H1 (cell line): ENCODE measurements at regions not wholly inside any gene's neighbourhood (a gene's known extent, or its start where the extent isn't known, plus 50 kb on each side); places are given as distances from the start of the nearest gene placed in this dataset.

Experiments
- CTCF ChIA-PET: fragments of 300-600 bp; sonication (Branson Sonifier 250); formaldehyde crosslinking; loops from one replicate; lab custom pipeline; 2021; ENCODE audit not compliant: partially characterized antibody; lab: Charles Lee
- POLR2A ChIA-PET: fragments of 300-600 bp; sonication (Branson Sonifier 250); formaldehyde crosslinking; loops from one replicate; lab custom pipeline; 2021; ENCODE audit warnings: inconsistent platforms; ENCODE audit not compliant: partially characterized antibody; lab: Charles Lee
- DNase-seq, 2 experiments: peaks; one replicate each; pipeline versions ENCODE4 v3.0.0 to v3.0.0-alpha.2; 2010 to 2022; ENCODE audit warnings: low spot score in 2 of 2, low read depth in 1 of 2, mixed read lengths in 1 of 2
- FAIRE-seq: peaks from 2 replicates; lab custom pipeline; 2011; peaks lifted over from hg19 to GRCh38; lab: Jason Lieb, UNC
- H2AFZ ChIP-seq: 2 replicates; pipeline ENCODE4 v1.8.1; 2012; ENCODE audit warnings: low read length, inconsistent platforms
- H2AK5ac ChIP-seq: 2 replicates; pipeline ENCODE4 v1.6.1; 2013; ENCODE audit warnings: low read depth, low read length
- H2BK120ac ChIP-seq: replicated peaks from 2 replicates; pipeline ENCODE3; 2013; ENCODE audit warnings: low read depth, low read length, inconsistent platforms
- H2BK12ac ChIP-seq: 2 replicates; pipeline ENCODE4 v1.6.1; 2013; ENCODE audit warnings: low read depth, low read length
- H2BK15ac ChIP-seq: 2 replicates; pipeline ENCODE4 v1.6.1; 2013; ENCODE audit warnings: low read length
- H2BK20ac ChIP-seq: 2 replicates; pipeline ENCODE4 v1.6.1; 2013; ENCODE audit warnings: low read length
- H2BK5ac ChIP-seq: 2 replicates; pipeline ENCODE4 v1.6.1; 2013; ENCODE audit warnings: low read depth, low read length
- H3K14ac ChIP-seq: 2 replicates; pipeline ENCODE4 v1.6.1; 2013; ENCODE audit warnings: inconsistent platforms; ENCODE audit not compliant: insufficient read length
- H3K18ac ChIP-seq: 2 replicates; pipeline ENCODE4 v1.6.1; 2013; ENCODE audit warnings: low read length; ENCODE audit errors: extremely low read depth
- H3K23ac ChIP-seq: 2 replicates; pipeline ENCODE4 v1.6.1; 2013; ENCODE audit warnings: inconsistent platforms; ENCODE audit not compliant: insufficient read length
- H3K23me2 ChIP-seq: 2 replicates; pipeline ENCODE4 v1.6.1; 2013; ENCODE audit warnings: low read depth, low read length
- H3K27ac ChIP-seq: 2 replicates; pipeline ENCODE4 v1.6.1; 2011; ENCODE audit warnings: low read depth, low read length, inconsistent platforms
- H3K27me3 ChIP-seq, 4 experiments: replicated peaks in 1 of 4; 1 replicate in 1 of 4; 2 replicates in 3 of 4; pipeline versions ENCODE4 v1.6.1 to v1.8.1; 2011 to 2013; ENCODE audit warnings: low read length in 3 of 4, mild to moderate bottlenecking in 3 of 4, inconsistent platforms in 2 of 4, mixed read lengths in 2 of 4, moderate library complexity in 1 of 4; ENCODE audit not compliant: control insufficient read depth in 3 of 4, insufficient read depth in 3 of 4; ENCODE audit errors: extremely low read depth in 1 of 4
- H3K36me3 ChIP-seq, 4 experiments: 2 replicates each; pipeline versions ENCODE4 v1.6.1 to v1.8.1; 2011 to 2013; ENCODE audit warnings: mild to moderate bottlenecking in 4 of 4, low read length in 3 of 4, moderate library complexity in 2 of 4, control low read depth in 1 of 4, inconsistent platforms in 1 of 4; ENCODE audit not compliant: insufficient read depth in 4 of 4, control insufficient read depth in 2 of 4
- H3K4ac ChIP-seq: replicated peaks from 2 replicates; pipeline ENCODE3; 2013; ENCODE audit warnings: low read length, low read depth, mixed read lengths, inconsistent platforms; ENCODE audit not compliant: insufficient read length
- H3K4me1 ChIP-seq, 4 experiments: replicated peaks in 1 of 4; 1 replicate in 1 of 4; 2 replicates in 3 of 4; pipeline versions ENCODE4 v1.6.1 to v1.8.1; 2011 to 2013; ENCODE audit warnings: low read length in 3 of 4, inconsistent platforms in 2 of 4, mixed read lengths in 1 of 4; ENCODE audit not compliant: insufficient read depth in 4 of 4, control insufficient read depth in 3 of 4
- H3K4me2 ChIP-seq, 2 experiments: 2 replicates each; pipeline versions ENCODE4 v1.6.1 to v1.8.1; 2011 to 2013; ENCODE audit warnings: low read depth in 2 of 2, low read length in 2 of 2, control low read depth in 1 of 2, inconsistent platforms in 1 of 2, mild to moderate bottlenecking in 1 of 2; ENCODE audit not compliant: insufficient read depth in 1 of 2
- H3K4me3 ChIP-seq, 4 experiments: fragments of 200-600, 300-600 bp in 1 of 4; sonication (generic), shearing (Covaris generic), sonication (Bioruptor Twin) in 1 of 4; 2 replicates each; pipeline versions ENCODE4 v1.5.1 to v1.8.1; 2011 to 2016; ENCODE audit warnings: low read length in 4 of 4, low read depth in 3 of 4, control low read depth in 2 of 4, inconsistent platforms in 2 of 4, mild to moderate bottlenecking in 2 of 4, mixed read lengths in 1 of 4, moderate library complexity in 1 of 4; ENCODE audit not compliant: insufficient read depth in 2 of 4; ENCODE audit errors: extremely low read depth in 1 of 4
- H3K56ac ChIP-seq: replicated peaks from 2 replicates; pipeline ENCODE3; 2013; ENCODE audit warnings: low read depth, mild to moderate bottlenecking, mixed read lengths, low read length, inconsistent platforms; ENCODE audit not compliant: insufficient read length
- H3K79me1 ChIP-seq: 2 replicates; pipeline ENCODE4 v1.6.1; 2013; ENCODE audit warnings: low read depth, low read length, control low read depth
- H3K79me2 ChIP-seq, 2 experiments: 2 replicates each; pipeline versions ENCODE4 v1.6.1 to v1.8.1; 2012 to 2013; ENCODE audit warnings: low read length in 2 of 2, mild to moderate bottlenecking in 2 of 2, inconsistent platforms in 1 of 2; ENCODE audit not compliant: insufficient read depth in 2 of 2, control insufficient read depth in 1 of 2
- H3K9ac ChIP-seq, 4 experiments: replicated peaks in 1 of 4; 1 replicate in 1 of 4; 2 replicates in 3 of 4; pipeline versions ENCODE4 v1.6.1 to v1.8.1; 2011 to 2013; ENCODE audit warnings: low read depth in 3 of 4, low read length in 3 of 4, control low read depth in 2 of 4, mild to moderate bottlenecking in 2 of 4, moderate library complexity in 2 of 4, inconsistent platforms in 1 of 4; ENCODE audit errors: extremely low read depth in 1 of 4
- H3K9me3 ChIP-seq, 2 experiments: 2 replicates each; pipeline versions ENCODE4 v1.6.1 to v1.8.1; 2012 to 2013; ENCODE audit warnings: mild to moderate bottlenecking in 2 of 2, moderate library complexity in 2 of 2, control low read depth in 1 of 2, inconsistent platforms in 1 of 2, low read depth in 1 of 2, low read length in 1 of 2, mixed read lengths in 1 of 2; ENCODE audit not compliant: insufficient read depth in 2 of 2
- H4K20me1 ChIP-seq, 2 experiments: replicated peaks in 1 of 2; 2 replicates each; pipeline versions ENCODE3 to v1.8.1; 2011 to 2013; ENCODE audit warnings: inconsistent platforms in 2 of 2, low read length in 2 of 2, mild to moderate bottlenecking in 1 of 2; ENCODE audit not compliant: insufficient read depth in 2 of 2, control insufficient read depth in 1 of 2
- H4K5ac ChIP-seq: 2 replicates; pipeline ENCODE4 v1.6.1; 2013; ENCODE audit warnings: low read length, low read depth, mixed read lengths, inconsistent platforms; ENCODE audit not compliant: insufficient read length
- H4K8ac ChIP-seq: 2 replicates; pipeline ENCODE4 v1.8.0; 2013; ENCODE audit warnings: mild to moderate bottlenecking, moderate library complexity, low read length, inconsistent platforms; ENCODE audit not compliant: insufficient read depth; ENCODE audit errors: extremely low read depth
- H4K91ac ChIP-seq: replicated peaks from 2 replicates; pipeline ENCODE3; 2013; ENCODE audit warnings: low read length, mixed read lengths, inconsistent platforms; ENCODE audit not compliant: insufficient read length
- BRCA1 ChIP-seq: IDR thresholded peaks from 2 replicates; pipeline ENCODE4 v1.6.1; 2012; ENCODE audit warnings: low read depth, low read length, improper control_type of control experiment
- CBX5 ChIP-seq: fragments of 300-800, 300-1000 bp; sonication (generic); IDR thresholded peaks from 2 replicates; pipeline ENCODE4 v1.7.1; 2016; ENCODE audit warnings: antibody characterized with exemption, low read length, low read depth
- CHD2 ChIP-seq: IDR thresholded peaks from 2 replicates; pipeline ENCODE4 v1.6.1; 2012; ENCODE audit warnings: low read length, improper control_type of control experiment
- GABPA ChIP-seq: IDR thresholded peaks from 2 replicates; pipeline ENCODE4 v1.6.1; 2011; ENCODE audit warnings: mild to moderate bottlenecking, low read length, moderate library complexity, borderline replicate concordance; ENCODE audit not compliant: insufficient read depth
- HDAC2 ChIP-seq, 2 experiments: fragments of 300-600 bp in 1 of 2; sonication (generic) in 1 of 2; IDR thresholded peaks; 2 replicates each; pipeline ENCODE4 v1.6.1; 2011 to 2012; ENCODE audit warnings: low read depth in 2 of 2, low read length in 2 of 2, mild to moderate bottlenecking in 2 of 2, moderate library complexity in 2 of 2, borderline replicate concordance in 1 of 2, inconsistent platforms in 1 of 2
- MAX ChIP-seq: IDR thresholded peaks from 2 replicates; pipeline ENCODE4 v1.6.1; 2012; ENCODE audit warnings: inconsistent platforms
- POLR2AphosphoS5 ChIP-seq: IDR thresholded peaks from 2 replicates; pipeline ENCODE4 v1.6.1; 2011; ENCODE audit warnings: low read depth, low read length
- POU5F1 ChIP-seq: IDR thresholded peaks from 2 replicates; pipeline ENCODE4 v1.6.1; 2011; ENCODE audit warnings: low read depth, mild to moderate bottlenecking, low read length, moderate library complexity
- SIN3A ChIP-seq, 2 experiments: IDR thresholded peaks in 1 of 2; conservative IDR thresholded peaks in 1 of 2; 2 replicates each; pipeline ENCODE4 v1.6.1; 2011 to 2012; ENCODE audit warnings: low read length in 2 of 2, improper control_type of control experiment in 1 of 2, low read depth in 1 of 2, mild to moderate bottlenecking in 1 of 2
- SUZ12 ChIP-seq: fragments of 200-600 bp; sonication (generic); IDR thresholded peaks from 2 replicates; pipeline ENCODE4 v1.6.1; 2012; ENCODE audit warnings: mild to moderate bottlenecking, inconsistent platforms, low read length, moderate library complexity, mixed read lengths
- TAF1 ChIP-seq: IDR thresholded peaks from 2 replicates; pipeline ENCODE4 v1.6.1; 2011; ENCODE audit warnings: mild to moderate bottlenecking, low read depth, low read length
- TEAD4 ChIP-seq: IDR thresholded peaks from 2 replicates; pipeline ENCODE4 v1.6.1; 2012; ENCODE audit warnings: low read depth, low read length, inconsistent platforms, mixed read lengths
- WGBS, 2 experiments: shearing (Covaris generic) in 1 of 2; methylation state at CpG; one replicate each; pipeline versions ENCODE4 v1.1.6 to v1.1.7; 2013 to 2015; ENCODE audit warnings: low lambda C conversion rate in 2 of 2, mixed read lengths in 2 of 2, inconsistent platforms in 1 of 2, low coverage in 1 of 2, missing lambda C conversion rate in 1 of 2; ENCODE audit not compliant: insufficient replicate concordance in 2 of 2, insufficient coverage in 1 of 2, insufficient read length in 1 of 2; ENCODE audit errors: extremely low coverage in 1 of 2, missing lambda C conversion rate in 1 of 2; 5-methylcytosine and 5-hydroxymethylcytosine counted together

GRCh38 chr4:115923152-115923551 lies 809.7 kb upstream of the NDST4 start:
- FAIRE-seq = no peak
- no peaks in the 10 kb centered on the region for H3K79me1 ChIP-seq

More at GRCh38 chr4:115923152-115923551, 809.7 kb upstream of the NDST4 start:
- no peak for DNase-seq
- Histone ChIP-seq H2BK120ac (no peak overlapping the region), H2AK5ac (no peak overlapping the region), H3K36me3 (no peaks in the 10 kb centered on the region), H3K4me1 (no peaks in the 10 kb centered on the region; a peak in 2 of 7 replicates), H3K23ac (no peak overlapping the region), H3K4me2 (no peak overlapping the region)
- 94% methylated on average over 1 of the region's 1 CpG; no CpG with 5 or more reads in 1 of the 2 experiments for WGBS, 2 experiments
- TF ChIP-seq POU5F1 (no peak), SUZ12 (no peak), TAF1 (no peak), MAX (no peak), GABPA (no peak), HDAC2 (IDR thresholded peaks at IDR 0.05; ENCODE audit: borderline replicate concordance in 1 of 2, low read depth in 2 of 2, low read length in 2 of 2) (no peak), TEAD4 (no peak), CBX5 (no peak), POLR2AphosphoS5 (no peak), SIN3A (conservative IDR thresholded peaks at IDR 0.05 in 1 of 2, IDR thresholded peaks at IDR 0.05 in 1 of 2; ENCODE audit: low read depth in 1 of 2, low read length in 2 of 2) (no peak), BRCA1 (no peak), CHD2 (no peak)
- TF ChIP-seq, all 59 proteins: peak for 0
- Histone ChIP-seq H3K14ac (no peak overlapping the region), H3K27me3 (no peaks in the 10 kb centered on the region), H4K8ac (no peak overlapping the region), H3K56ac (no peak overlapping the region), H3K4me3 (no peak overlapping the region), H3K4ac (no peak overlapping the region), H2BK15ac (no peak overlapping the region), H3K27ac (no peak overlapping the region), H3K9ac (no peak overlapping the region), H2BK20ac (no peak overlapping the region), H2BK5ac (no peak overlapping the region), H2BK12ac (no peak overlapping the region), H3K9me3 (peaks cover 0 to 3% of the 10 kb centered on the region in 2 experiments; a peak in 1 of 4 replicates), H4K5ac (no peak overlapping the region), H2AFZ (no peak overlapping the region), H3K23me2 (no peaks in the 10 kb centered on the region), H3K18ac (no peak overlapping the region), H4K20me1 (no peaks in the 10 kb centered on the region), H4K91ac (no peak overlapping the region), H3K79me2 (no peaks in the 10 kb centered on the region)
- CTCF ChIA-PET = no interaction called here
- POLR2A ChIA-PET = no interaction called here
